NCI-H1417 (cell line): ENCODE measurements at regions not wholly inside any gene's neighbourhood (a gene's known extent, or its start where the extent isn't known, plus 50 kb on each side); places are given as distances from the start of the nearest gene placed in this dataset.

ENCODE experiments used
- DNase-seq, 3 experiments: peaks; one replicate each; lab custom pipeline; 2025; lab: John Stamatoyannopoulos, UW

DNA sequence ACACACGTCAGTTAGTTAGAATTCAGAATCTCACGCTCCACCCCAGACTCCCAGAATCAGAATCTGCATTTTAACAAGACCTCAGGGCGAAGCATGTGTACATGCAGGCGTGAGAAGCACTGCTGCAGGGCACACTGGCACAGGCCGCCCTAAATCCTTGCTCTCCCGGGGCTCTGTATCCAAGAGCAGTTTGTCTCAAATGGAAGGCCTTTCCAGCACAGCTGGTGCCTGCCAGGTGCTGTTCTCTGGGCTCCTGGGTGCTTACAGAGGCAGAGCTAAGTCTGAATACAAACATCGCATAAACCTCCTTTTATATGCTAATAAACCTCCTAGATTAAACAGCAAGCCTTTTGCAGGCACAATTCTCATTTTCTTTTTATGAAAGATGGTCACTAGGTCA, 119.1 kb upstream of the CD93 start:
- DNase-seq, result peak in 1 of 3 experiments; percentile 53

DNA sequence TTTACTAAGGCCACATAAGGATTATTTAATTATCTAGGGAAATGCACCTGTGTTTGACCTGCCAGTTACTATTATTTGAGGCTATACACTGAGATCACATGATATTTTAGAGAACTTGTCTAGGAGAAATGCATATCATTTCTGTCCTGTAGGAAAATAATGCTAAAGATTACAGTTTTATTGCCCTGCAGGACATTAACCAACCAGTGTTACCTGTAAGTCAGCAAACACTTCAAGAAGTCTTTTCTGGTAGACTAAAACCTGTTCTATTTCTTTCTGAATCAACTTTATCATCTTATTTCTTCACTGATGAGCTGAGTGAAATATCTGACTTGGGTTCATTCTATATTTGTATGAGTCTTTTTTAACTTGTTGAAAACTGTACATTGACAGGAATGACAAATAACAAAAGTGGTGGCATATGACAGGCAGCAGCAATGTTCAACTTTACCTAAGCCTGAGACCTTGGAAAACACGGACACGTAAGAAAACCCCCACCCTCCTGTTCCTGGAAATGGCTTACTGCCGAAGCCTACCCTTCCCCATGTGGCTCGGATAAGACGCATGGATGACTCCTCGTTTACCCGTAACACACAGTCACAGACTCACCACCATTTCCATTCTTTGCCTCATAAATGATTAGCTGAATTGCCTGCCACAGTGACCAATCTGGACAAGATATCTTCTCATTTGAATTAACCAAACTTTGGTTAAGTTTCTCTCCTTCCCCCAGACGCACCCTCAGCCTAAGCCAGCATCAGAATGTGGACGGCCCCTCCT, 118.0 kb upstream of the CD93 start:
- DNase-seq, result no peak

GRCh38 chr20:23203310-23203709, 117.2 kb upstream of the CD93 start:
- peak in 1 of 3 experiments; percentile 38 for DNase-seq

GRCh38 chr20:23201658-23202057, 115.5 kb upstream of the CD93 start:
- no peak for DNase-seq

DNA sequence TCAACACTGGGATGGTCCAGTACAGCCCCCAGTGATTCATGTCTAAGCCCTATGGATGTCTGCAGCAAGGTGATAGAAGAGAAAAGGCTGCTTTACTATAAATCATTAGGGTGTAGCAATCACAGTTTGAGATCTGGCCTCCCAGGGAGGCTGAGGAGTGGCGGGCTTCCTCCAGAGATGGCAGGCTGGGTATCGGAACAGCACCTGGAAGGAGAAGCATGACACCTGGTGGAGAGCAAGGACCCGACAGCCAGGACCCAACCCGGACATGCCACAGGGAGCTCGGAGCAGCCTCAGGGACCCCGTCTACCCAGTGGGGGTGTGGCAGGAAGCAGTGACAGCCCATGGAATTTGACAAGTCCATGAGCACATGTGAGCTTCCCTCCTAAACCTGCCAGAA, 114.8 kb upstream of the CD93 start:
- peak; percentile 2 to 72 (median 30) for DNase-seq

DNA sequence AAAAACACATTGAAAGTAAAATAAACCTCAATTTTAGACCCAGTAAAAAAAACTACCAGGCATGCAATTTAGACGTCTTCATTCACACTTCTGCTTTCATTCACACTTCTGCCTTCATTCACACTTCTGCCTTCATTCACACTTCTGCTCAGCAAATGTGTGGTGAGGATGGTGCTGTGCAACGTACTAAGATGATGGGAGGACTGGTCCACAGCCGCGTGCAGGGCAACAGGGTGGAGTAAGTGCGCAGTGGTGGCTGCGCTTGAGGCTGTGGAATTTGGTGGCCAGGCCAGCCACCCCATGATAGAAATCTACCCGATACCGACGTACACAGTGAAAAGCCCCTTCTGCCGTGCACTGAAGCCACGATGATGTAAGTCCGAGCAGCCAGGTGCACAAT, 114.3 kb upstream of the CD93 start:
- no peak for DNase-seq

- no peak for DNase-seq
Observed at GRCh38 chr20:23199356-23199755, 113.2 kb upstream of the CD93 start.

DNA sequence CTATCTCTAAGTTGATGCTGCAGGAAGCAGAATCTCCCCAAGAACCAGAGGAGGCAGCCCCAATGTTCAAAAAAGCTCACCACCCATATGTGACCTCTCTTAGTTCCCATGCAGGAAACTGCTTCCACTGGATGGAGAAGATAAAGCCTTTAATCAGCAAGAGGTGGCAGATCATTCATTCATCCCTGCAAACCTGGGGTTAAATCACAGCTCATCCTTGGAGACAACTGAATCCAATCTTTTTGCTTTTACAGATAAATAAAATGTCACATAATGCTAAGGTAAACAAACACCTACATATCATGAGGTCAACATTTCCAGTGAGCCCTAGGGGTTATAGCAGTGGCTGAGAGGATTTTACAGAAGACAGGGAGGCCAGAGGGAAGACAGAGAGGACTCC, 112.7 kb upstream of the CD93 start:
- no peak for DNase-seq

DNA sequence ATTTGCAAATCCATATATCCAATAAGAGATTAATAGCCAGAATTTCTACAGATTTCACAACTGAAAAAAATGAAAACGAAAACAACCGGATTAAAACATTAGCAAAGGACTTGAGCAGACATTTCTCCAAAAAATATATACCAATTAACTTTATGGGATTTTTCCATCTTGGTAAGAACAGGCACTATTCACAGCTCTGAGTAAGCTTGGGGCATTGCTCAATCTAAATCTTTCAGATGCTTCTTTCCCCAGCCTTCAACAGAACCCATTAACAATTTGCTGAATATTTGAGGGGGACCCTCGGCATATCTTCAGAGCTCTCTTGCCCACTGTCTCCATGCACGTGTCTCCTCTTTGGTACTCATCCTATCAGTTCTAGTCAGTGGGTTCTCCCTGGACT, 111.7 kb upstream of the CD93 start:
- no peak for DNase-seq

GRCh38 chr20:23195636-23196035, 109.5 kb upstream of the CD93 start:
- DNase-seq, result no peak

DNA sequence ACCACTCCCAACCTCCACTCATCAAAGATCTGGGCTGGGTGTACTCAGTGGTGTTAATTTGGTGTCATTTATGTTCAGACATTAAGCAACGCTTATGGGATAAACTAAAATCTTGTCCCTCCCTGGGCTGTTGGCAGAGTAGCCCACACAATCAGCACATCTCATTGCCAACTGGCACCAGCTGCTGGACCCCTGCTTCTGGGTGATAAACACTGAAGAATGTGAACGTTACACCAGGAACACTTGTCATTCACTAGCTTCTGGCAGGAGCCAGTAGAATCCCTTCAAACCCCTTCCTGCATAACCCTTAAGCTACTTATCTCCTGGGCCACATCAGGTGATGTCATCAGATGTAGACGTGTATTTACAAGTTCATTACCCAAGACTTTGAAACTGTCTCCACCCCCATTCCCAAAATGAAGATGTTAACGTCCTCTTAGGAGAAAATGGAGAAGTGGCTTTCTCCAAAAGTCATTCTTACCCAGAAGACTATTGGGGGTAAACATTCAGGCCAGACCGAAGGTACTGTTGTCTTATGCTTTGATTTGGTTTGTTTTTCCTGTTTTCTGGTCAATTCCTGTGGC, 107.8 kb upstream of the CD93 start:
- DNase-seq, result no peak

DNA sequence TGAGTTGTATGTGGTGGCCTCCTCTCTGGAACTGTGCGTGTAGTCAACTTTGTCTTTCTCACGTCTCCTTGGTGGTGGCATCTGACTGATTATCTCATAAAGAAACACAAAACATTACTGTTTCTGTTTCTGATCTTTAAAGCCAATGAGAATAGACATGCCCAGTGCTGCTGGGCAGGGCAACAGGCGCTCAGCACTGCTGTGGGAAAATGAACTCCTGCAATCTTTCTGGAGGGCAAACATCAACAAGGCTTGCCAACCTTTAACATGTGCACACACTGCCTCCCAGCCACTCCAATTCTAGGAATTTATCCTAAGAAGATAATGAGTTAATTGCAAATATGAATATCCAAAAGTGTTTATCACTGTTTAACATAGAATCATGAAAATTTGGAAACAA, 106.3 kb upstream of the CD93 start:
- no peak for DNase-seq

DNA sequence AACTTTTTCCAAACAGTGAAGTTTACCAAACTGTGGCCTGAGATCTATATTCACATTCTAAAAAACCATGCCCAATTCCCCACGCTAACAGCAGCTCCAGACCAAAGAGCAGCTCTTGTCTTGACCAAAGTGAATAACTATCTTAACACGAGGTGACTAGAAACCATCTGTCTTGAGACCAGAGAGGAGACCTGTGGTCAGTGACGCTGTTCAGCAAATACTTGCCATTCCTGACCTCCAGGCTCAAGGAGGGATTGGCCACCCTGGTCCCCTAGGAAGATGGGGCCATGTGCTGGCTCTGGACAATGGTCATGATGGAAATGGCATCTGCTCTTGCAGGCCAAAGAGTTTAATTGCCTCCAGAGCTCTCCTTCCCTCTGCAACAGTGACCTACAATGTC, 104.4 kb upstream of the CD93 start:
- no peak for DNase-seq

DNA sequence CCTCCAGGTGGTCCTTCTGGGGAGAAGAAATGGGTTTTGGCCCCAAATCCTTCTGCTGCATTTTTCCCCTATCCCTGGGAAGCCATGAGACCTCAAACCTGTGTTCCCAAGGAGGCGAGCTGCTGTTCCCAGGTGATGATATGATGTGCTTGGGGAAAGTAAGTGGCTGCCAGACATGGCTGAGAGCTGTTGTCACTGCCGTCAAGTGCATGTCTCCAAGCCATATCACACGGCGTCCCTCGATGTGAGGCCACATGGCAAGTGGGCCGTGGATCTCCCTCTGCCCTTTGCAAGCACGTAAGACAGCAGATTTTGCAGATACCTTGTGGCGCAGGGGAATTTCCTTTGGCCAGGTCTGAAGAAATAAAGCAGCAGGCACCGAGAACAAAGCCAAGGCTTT, 103.7 kb upstream of the CD93 start:
- no peak for DNase-seq

DNA sequence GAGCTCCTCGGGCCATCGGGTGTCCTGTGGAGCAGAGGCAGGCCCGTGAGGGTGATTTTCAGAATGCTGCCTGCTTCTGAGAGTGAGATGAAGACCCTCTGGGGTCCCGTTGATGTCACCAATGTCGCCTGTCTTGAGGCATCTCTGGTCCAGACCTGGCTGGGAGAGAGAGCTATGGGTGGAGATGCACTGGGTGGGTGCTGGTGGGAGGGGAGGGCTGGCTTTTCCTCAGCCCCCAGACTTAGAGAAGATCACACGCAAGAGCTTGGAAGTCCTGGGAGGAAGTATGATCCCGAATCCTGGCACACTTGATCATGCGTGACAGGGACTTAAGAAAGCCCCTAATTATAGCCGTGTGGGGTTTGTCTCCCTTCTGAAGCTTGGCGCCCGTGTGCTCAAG, 103.2 kb upstream of the CD93 start:
- no peak for DNase-seq

DNA sequence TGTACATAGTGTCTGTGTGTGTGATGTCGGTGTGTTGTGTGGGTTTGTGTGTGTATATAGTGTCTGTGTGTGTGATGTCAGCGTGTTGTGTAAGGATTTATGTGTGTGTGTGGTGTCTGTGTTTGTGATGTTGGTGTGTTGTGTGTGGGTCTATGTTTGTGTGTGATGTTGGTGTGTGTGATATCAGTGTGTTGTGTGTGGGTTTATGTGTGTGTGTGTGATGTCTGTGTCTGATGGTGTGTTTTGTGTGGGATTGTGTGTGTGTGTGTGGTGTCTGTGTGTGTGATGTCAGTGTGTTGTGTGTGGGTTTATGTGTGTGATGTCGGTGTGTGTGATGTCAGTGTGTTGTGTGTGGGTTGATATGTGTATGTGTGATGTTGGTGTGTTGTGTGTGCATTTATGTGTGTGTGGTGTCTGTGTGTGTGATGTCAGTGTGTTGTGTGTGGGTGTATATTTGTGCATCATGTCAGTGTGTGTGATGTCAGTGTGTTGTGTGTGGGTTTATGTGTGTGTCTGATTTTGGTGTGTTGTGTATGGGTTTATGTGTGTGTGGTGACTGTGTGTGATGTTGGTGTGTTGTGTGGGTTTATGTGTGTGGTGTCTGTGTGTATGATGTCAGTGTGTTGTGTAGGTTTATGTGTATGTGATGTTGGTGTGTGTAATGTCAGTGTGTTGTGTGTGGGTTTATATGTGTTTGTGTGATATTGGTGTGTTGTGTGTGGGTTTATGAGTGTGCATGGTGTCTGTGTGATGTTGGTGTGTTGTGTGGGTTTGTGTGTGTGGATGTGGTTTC, 102.4 kb upstream of the CD93 start:
- DNase-seq, result no peak

GRCh38 chr20:23187751-23188150, 101.6 kb upstream of the CD93 start:
- DNase-seq, result no peak

DNA sequence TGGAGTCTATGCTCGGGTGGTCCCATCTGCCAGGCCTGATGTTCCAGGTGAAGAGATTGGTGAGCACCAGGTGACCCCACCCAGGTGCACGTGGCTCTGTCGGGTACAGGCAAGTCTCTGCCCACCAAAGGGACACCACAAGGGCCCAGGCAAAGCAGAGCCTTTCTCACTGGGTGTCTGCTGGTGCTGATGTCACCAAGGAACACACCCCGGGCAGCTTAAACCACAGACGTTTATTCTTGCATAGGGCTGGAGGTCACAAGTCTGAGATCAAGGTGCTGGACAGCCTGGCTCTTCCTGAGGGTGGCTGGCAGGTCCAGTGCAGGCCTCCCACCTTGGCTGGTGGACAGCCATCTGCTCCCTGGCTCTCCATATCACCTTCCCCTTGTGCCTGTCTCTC, 100.7 kb upstream of the CD93 start:
- no peak for DNase-seq

- DNase-seq, result no peak
Observed at GRCh38 chr20:23180451-23180921, 94.4 kb upstream of the CD93 start.

DNA sequence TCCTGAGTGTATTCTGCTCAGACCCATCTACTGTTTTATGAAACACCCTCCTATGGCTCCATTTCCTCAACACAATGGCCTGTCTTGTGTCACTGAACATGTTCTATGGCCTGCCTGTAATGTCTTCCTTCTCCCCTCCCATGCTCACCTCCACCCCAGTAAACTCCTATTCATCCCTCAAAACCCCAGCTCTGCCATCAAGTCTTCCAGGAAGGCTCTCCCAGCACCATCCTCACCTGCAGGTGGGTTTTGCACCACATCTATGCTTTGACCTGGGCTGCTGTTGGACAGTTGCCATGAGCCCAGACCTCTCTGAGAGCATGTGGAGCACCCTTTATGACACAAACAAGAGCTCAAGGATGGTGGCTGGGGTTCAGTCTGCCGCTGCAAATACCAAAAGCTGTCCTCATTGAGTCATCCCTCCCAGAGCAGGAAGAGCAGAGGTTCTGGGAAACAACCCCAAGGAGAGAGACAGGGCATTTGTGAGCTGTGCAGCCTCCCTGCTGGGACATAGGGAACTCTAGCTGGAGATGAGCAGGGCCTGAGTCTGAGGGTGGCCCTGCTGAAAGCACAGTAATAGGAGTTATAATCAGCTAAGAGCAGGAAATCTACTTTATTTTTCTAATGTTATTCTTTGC, 93.8 kb upstream of the CD93 start:
- DNase-seq, result no peak

DNA sequence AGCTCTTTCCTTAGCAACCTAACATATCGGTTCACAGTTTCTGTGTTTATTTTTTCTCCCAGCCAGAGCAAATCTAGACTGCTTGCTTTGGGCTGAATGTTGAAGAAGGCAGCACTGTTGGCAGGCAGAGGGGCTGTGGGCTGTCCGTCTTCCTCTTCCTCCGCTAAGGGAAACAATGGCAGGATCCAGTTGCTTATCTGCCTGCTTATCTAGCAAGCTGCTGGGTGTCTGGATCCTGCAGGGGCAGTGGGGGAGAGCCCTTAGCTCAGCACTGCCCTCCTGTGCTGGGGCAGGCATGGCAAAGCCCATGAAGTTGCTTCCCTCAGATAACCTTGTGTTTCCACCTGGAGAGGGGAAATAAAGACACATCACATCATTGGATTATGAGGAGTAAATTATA, 92.7 kb upstream of the CD93 start:
- no peak for DNase-seq

- no peak for DNase-seq
Observed at GRCh38 chr20:23174821-23175220, 88.7 kb upstream of the CD93 start.

- no peak for DNase-seq
Observed at GRCh38 chr20:23167431-23167830, 81.3 kb upstream of the CD93 start.
